ENCODE measurements at regions not wholly inside any gene's neighbourhood (a gene's known extent, or its start where the extent isn't known, plus 50 kb on each side); places are given as distances from the start of the nearest gene placed in this dataset.

- no peaks in the 10 kb centered on the region for H4K20me1 ChIP-seq (replicated peaks; ENCODE audit: control insufficient read depth, extremely low read depth, insufficient read depth, low read length)
- no peaks in the 10 kb centered on the region for H3K36me3 ChIP-seq (ENCODE audit: control insufficient read depth in 2 of 2, extremely low read depth in 1 of 2, insufficient read depth in 2 of 2, low read length in 2 of 2)
- H3K4me1 ChIP-seq (ENCODE audit: control insufficient read depth, extremely low read depth, insufficient read depth, low read length): no peaks in the 10 kb centered on the region
- no TSS peak for BruUV-seq (replicated peaks)
- POLR2A ChIA-PET: no interaction called here
- CTCF ChIA-PET: no interaction called here
- FAIRE-seq: no peak
- intact Hi-C loops (cut with micrococcal nuclease) (no loop called here), dilution Hi-C loops (cut with MboI; ENCODE audit: extremely low pct_ligation_motif_present, low sequenced_read_pairs) (no loop called here)
- no peak for TF ChIP-seq POLR2AphosphoS5 (IDR thresholded peaks at IDR 0.05; ENCODE audit: insufficient read depth, low read depth, low read length)
- TF ChIP-seq, protein P1, sequence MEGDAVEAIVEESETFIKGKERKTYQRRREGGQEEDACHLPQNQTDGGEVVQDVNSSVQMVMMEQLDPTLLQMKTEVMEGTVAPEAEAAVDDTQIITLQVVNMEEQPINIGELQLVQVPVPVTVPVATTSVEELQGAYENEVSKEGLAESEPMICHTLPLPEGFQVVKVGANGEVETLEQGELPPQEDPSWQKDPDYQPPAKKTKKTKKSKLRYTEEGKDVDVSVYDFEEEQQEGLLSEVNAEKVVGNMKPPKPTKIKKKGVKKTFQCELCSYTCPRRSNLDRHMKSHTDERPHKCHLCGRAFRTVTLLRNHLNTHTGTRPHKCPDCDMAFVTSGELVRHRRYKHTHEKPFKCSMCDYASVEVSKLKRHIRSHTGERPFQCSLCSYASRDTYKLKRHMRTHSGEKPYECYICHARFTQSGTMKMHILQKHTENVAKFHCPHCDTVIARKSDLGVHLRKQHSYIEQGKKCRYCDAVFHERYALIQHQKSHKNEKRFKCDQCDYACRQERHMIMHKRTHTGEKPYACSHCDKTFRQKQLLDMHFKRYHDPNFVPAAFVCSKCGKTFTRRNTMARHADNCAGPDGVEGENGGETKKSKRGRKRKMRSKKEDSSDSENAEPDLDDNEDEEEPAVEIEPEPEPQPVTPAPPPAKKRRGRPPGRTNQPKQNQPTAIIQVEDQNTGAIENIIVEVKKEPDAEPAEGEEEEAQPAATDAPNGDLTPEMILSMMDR (IDR thresholded peaks at IDR 0.05; ENCODE audit: extremely low read depth in 1 of 2, insufficient read depth in 1 of 2, low read depth in 1 of 2, low read length in 2 of 2): peak in 1 of 2 donors; percentile 13
- DNase-seq (ENCODE audit: low read depth, low spot score): no peak
- no peak overlapping the region for H3K4me3 ChIP-seq (replicated peaks in 1 of 3; ENCODE audit: insufficient read depth in 1 of 3, low read depth in 1 of 3, low read length in 3 of 3)
- H3K9ac ChIP-seq (replicated peaks; ENCODE audit: extremely low read depth, insufficient read depth, low read length): no peak overlapping the region
- H3K9me1 ChIP-seq (replicated peaks; ENCODE audit: control insufficient read depth, extremely low read depth, insufficient read depth, low read length): no peaks in the 10 kb centered on the region
- no peak overlapping the region for H2AFZ ChIP-seq (ENCODE audit: low read depth, low read length)
- H3K4me2 ChIP-seq (ENCODE audit: insufficient read depth, low read length): no peak overlapping the region
- H3K79me2 ChIP-seq (ENCODE audit: control insufficient read depth, insufficient read depth, low read length): no peaks in the 10 kb centered on the region
- no peaks in the 10 kb centered on the region for H3K9me3 ChIP-seq (replicated peaks; ENCODE audit: control insufficient read depth, insufficient read depth, low read length)
- H3K27me3 ChIP-seq (ENCODE audit: control insufficient read depth in 2 of 2, insufficient read depth in 2 of 2, low read length in 2 of 2): no peaks in the 10 kb centered on the region
- no peak overlapping the region for H3K27ac ChIP-seq (ENCODE audit: insufficient read depth, low read depth, low read length)
Measured at GRCh38 chr14:25537846-25538455, 488.0 kb upstream of the STXBP6 start.

GRCh38 chr14:25526290-25526689 is 476.3 kb upstream of the STXBP6 start:
- FAIRE-seq: no peak
- Histone ChIP-seq H3K36me3 (ENCODE audit: control insufficient read depth in 2 of 2, extremely low read depth in 1 of 2, insufficient read depth in 2 of 2, low read length in 2 of 2) (no peaks in the 10 kb centered on the region), H3K9me3 (replicated peaks; ENCODE audit: control insufficient read depth, insufficient read depth, low read length) (peaks cover 2% of the 10 kb centered on the region), H3K4me2 (ENCODE audit: insufficient read depth, low read length) (no peak overlapping the region), H3K9ac (replicated peaks; ENCODE audit: extremely low read depth, insufficient read depth, low read length) (no peak overlapping the region), H3K4me1 (ENCODE audit: control insufficient read depth, extremely low read depth, insufficient read depth, low read length) (no peaks in the 10 kb centered on the region), H3K27me3 (ENCODE audit: control insufficient read depth in 2 of 2, insufficient read depth in 2 of 2, low read length in 2 of 2) (no peaks in the 10 kb centered on the region), H2AFZ (ENCODE audit: low read depth, low read length) (no peak overlapping the region), H4K20me1 (replicated peaks; ENCODE audit: control insufficient read depth, extremely low read depth, insufficient read depth, low read length) (no peaks in the 10 kb centered on the region), H3K79me2 (ENCODE audit: control insufficient read depth, insufficient read depth, low read length) (no peaks in the 10 kb centered on the region), H3K4me3 (replicated peaks in 1 of 3; ENCODE audit: insufficient read depth in 1 of 3, low read depth in 1 of 3, low read length in 3 of 3) (no peak overlapping the region), H3K27ac (ENCODE audit: insufficient read depth, low read depth, low read length) (no peak overlapping the region), H3K9me1 (replicated peaks; ENCODE audit: control insufficient read depth, extremely low read depth, insufficient read depth, low read length) (no peaks in the 10 kb centered on the region)
- intact Hi-C loops (cut with micrococcal nuclease): no loop called here
- ChIA-PET CTCF (no interaction called here), POLR2A (no interaction called here)
- DNase-seq (ENCODE audit: low read depth, low spot score): no peak
- TF ChIP-seq POLR2A (IDR thresholded peaks at IDR 0.05; ENCODE audit: low read depth, low read length): no peak
- TF ChIP-seq, protein P1 (IDR thresholded peaks at IDR 0.05; ENCODE audit: extremely low read depth in 1 of 2, insufficient read depth in 1 of 2, low read depth in 1 of 2, low read length in 2 of 2): no peak
- TF ChIP-seq MAX (IDR thresholded peaks at IDR 0.05; ENCODE audit: insufficient read depth, insufficient read length): no peak
- no peak for TF ChIP-seq FOS (IDR thresholded peaks at IDR 0.05; ENCODE audit: borderline replicate concordance, insufficient read depth, low read length)
- no peak for TF ChIP-seq MYC (IDR thresholded peaks at IDR 0.05; ENCODE audit: low read depth, low read length)
- no peak for TF ChIP-seq POLR2AphosphoS5 (IDR thresholded peaks at IDR 0.05; ENCODE audit: insufficient read depth, low read depth, low read length)
- no peak for TF ChIP-seq GATA2 (IDR thresholded peaks at IDR 0.05; ENCODE audit: insufficient read depth, insufficient read length, low read depth, low read length)
- no peak for TF ChIP-seq JUN (IDR thresholded peaks at IDR 0.05; ENCODE audit: borderline replicate concordance, insufficient read depth, insufficient read length, low read depth)
- no peak for TF ChIP-seq EZH2 (IDR thresholded peaks at IDR 0.05; ENCODE audit: borderline replicate concordance, low read depth, low read length, severe bottlenecking)
- BruUV-seq (replicated peaks): no TSS peak
- dilution Hi-C loops (cut with MboI; ENCODE audit: extremely low pct_ligation_motif_present, low sequenced_read_pairs): no loop called here
